NCI-H510A (cell line): ENCODE measurements at regions not wholly inside any gene's neighbourhood (a gene's known extent, or its start where the extent isn't known, plus 50 kb on each side); places are given as distances from the start of the nearest gene placed in this dataset.
"Not testable (repeated sequence)": the region's sequence is repeated elsewhere in the genome, so short reads cannot be mapped to it uniquely, and the experiment has no call there.

ENCODE experiments used
- DNase-seq: peaks from one replicate; lab custom pipeline; 2025; lab: John Stamatoyannopoulos, UW

DNA sequence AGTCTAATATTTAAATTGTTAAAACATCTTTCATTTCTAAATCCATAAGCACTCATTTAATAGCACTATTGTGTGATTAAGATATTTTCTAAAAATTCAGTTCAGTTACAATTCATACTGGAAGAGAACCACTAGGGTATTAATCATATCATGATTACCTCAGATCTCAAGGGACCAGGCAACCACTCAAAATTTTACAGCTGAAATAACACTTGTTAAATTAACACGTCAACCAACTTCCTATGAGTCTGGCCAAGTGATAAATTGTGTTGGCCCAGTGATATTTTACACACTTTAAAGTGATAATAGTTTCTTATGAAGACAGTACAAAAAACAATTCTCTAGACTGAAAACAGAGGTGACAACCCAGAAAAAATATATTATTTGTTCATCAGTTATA is 869.0 kb upstream of the ADGRB3 start:
- DNase-seq: no peak

DNA sequence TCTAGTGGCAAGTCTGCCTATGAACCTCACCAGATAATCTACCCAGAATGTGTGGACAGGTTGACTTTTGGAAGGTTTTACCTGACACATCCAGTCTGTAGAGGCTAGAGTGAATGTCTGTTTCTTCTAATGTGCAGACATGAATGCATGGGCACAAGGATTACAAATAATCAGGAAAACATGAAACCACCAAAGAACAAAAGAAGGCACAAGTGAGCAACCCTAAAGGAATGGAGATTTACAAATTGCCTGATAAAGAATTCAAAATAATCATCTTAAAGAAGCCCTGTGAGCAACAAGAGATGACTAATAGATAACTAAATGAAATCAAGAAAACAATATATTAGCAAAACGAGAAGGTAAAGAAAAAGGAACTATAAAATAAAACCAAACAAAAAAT is 876.1 kb upstream of the ADGRB3 start:
- no peak for DNase-seq

DNA sequence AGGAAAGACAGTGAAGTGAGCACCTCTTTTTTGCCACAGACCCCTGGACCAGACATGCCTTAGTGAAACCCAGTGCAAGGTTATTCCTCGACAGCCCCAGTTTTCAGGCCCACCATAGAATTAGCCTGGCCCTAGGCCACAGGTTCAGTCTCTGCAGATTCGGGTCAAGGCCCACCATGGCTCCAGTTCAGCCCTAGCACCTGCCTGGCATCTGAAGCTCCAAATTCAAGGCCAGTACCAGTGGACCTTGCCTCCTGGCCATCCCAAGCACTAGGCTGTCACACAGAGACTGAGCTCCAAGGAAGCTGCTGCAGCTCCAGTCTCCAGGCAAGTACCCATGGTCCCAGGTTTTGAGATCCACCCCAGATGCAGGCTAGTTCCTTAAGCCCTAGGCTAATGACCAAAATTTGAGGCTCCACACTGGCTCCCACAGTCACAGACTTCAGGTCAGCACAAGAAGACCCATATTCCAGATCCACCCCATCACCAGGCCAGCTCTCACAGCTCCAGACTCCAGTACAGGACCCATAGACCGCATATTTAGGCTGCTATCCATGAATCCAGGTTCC is 877.5 kb upstream of the ADGRB3 start:
- no peak for DNase-seq

DNA sequence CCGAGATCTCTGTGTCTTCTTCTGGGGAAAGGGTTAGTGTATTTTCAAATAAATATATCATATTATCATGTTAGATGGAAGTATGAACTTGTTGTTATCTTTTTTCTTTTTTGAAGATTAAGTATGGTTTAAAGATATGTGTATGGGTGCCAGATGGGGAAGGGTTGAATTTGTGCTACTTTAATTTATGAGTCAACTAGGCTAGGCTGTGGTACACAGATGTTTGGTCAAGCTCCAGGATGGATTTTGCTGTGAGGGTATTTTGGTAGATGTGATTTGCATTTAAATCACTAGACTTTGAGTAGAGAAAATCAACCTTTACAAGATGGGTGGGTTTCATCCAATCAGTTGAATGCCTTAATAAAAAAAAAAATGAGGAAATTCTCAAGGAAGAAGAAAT is 886.6 kb upstream of the ADGRB3 start:
- no peak for DNase-seq

DNA sequence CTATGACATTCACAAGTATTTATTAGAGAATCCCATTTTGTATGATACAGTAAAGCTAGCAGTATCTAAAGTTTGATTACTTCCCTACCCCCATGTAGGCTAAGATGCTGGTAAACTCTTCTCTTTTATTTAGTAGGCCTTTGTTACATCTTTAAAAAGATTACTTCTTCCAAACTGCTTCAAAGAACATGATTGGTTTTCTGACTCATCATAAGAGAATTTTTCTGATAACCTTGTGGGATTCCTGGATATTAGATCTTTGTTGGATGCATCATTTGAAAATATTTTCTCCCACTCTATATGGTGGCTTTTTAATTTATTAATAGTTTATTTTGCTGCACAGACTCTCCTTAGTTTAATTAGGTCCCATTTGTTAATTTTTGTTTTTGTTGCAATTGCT is 898.3 kb upstream of the ADGRB3 start:
- no peak for DNase-seq

DNA sequence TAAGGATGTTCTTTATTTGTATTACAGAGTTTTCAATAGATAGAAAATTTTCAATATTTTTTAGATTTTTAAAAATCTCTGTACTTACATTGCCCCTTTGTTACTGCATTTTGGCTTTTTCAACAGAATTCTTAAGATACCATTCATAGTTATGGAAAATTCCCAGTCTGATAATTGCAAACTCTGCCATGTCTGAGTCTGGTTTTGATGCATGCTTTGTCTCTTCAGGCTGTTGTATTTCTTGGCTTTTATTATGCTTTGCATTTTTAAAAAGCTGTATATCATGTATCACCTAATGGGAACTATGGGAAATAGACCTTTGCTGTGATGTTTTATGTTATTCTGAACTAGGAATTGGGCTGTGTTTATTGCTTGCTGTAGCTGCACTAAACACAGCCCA is 898.9 kb upstream of the ADGRB3 start:
- DNase-seq: no peak

DNA sequence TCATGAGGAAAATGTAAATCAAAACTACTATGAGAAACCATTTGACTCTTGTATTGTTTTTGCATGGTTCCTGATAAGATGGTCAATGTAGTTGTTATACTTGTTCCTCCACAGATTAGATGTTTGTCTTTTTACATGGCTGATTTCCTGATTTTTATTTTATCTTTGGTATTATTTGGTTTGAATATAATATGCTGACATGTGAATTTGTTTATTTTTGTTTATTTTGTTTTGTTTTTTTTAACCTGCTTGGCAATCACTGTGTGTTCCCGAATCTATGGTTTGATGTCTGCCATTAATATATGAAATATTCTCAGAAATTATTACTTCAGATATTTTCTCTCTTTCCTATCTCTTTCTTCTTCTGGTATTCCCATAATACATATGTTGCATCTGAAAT is 899.5 kb upstream of the ADGRB3 start:
- no peak for DNase-seq

DNA sequence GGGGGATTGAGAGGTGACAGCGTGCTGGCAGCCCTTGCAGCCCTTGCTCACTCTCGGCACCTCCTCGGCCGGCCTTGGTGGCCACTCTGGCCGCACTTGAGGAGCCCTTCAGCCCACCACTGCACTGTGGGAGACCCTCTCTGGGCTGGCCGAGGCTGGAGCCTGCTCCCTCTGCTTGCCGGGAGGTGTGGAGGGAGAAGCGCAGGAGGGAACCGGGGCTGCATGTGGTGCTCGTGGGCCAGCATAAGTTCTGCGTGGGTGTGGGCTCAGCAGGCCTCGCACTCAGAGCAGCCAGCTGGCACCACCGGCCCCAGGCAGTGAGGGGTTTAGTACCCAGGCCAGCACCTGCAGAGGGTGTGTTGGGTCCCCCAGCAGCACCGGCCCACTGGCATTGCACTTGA is 912.2 kb upstream of the ADGRB3 start:
- DNase-seq: no peak

DNA sequence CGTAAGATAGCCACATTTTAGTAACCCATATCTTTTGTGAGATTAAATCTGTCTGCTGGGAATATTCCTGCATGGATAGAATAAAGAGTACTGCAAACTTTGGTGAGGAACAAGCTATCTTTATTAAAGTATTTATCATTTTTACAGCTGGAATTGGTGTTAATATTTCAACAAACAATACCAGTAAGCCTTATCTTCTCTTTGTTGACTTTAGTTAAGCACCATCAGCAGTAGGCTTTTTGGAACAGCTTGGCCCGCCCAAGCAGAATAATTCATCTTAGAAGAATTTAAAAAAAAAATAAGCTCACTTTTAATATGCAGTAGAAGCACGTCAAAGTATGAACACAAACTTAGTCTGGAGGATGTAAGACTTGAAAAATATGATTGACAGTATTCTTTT is 917.8 kb upstream of the ADGRB3 start:
- DNase-seq: no peak

DNA sequence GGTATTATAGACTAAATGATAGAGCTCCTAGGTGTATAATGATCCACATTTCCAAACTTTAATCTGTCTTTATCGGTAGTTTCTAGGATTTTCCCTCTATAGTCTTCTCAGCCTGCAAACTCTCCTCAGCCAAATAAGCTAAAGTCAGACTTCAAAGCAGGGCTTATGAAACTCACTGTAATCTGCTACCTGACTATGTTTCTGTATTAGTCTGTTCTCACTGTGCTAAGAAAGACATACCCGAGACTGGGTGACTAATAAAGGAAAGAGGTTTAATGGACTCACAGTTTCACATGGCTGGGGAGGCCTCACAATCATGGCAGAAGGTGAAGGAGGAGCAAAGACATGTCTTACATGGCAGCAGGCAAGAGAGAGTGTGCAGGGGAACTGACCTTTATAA is 928.7 kb upstream of the ADGRB3 start:
- DNase-seq: no peak

DNA sequence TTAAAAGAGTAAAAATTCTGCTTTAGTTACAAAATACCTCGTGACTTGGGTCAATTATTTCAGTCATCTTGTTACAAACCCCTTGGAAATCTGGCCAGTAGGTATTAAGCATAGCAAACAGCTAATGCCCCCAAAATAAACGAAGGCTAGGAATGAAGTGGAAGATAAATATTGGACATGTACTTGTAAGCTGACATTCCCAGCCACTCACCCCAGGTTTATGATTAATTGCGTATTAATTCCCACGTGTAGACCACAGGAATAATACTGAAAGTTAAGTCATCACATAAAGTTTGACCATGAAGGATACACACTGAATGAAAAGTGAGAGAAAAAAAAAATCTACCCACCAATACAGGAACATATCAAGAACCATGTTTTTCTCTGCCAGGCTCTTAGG is 936.5 kb upstream of the ADGRB3 start:
- DNase-seq: no peak

DNA sequence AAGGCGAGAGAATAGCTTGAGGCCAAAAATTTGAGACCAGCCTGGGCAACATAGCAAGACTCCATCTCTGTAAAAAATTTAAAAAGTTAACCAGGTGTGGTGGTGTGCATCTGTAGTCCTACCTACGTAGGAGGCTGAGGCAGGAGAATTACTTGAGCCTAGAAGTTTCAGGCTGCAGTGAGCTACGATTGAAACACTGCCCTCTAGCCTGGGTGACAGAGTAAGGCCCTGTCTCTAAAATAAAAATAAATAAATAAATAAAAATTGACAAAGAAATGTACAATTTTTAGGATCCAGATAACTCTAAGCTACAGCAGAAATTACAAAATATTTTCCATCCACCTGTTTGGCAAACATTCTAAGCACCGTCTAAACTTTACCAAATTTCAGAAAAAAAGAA is 941.0 kb upstream of the ADGRB3 start:
- DNase-seq: no peak

DNA sequence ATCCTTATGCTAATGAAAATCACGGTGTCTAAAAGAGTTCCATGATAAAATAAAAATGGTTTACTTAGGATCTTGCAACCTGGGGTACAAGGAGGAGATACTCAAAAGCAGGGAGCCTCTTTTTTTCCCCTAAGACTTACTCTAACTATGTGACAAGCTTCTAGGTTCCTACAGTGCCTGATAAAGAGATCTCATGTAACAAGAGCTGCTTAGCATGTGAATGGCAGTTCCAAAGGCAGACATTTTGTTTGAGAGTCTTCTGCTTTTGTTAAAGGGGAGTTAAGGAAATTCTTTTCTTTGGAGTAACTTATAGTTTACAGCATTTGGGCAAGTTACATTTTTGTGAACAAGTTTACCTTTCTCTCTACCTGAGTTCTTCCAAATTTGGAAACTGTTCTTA is 945.8 kb upstream of the ADGRB3 start:
- DNase-seq: no peak

DNA sequence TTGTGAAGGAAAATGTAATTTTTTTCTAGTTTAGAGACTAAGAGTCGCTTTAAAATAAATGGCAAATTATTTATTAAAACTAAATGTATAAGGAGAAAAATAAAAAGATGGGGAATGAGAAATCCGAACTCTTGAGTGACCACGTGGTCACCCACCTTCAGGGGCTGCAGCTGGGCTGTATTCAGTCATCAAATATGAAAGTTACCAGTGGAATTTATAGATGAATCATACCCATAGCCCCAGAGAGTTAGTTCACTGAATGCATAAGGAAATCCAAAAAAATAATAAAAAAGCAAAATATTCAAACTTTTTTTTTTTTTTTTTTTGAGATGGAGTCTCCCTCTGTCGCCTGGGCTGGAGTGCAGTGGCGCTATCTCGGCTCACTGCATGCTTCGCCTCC is 947.7 kb upstream of the ADGRB3 start:
- DNase-seq: no peak

DNA sequence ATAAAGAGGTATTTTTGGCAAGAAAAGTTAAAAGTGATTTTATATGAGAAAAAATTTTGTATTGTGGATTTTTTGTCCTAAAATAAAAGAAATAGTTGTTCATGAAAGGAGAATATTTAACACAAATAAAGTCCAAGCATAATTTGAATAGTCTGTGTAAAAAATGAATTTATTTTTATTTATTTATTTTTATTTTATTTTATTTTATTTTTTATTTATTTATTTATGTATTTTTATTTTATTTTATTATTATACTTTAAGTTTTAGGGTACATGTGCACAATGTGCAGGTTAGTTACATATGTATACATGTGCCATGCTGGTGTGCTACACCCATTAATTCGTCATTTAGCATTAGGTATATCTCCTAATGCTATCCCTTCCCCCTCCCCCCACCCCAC is 948.9 kb upstream of the ADGRB3 start:
- not testable (repeated sequence) for DNase-seq

DNA sequence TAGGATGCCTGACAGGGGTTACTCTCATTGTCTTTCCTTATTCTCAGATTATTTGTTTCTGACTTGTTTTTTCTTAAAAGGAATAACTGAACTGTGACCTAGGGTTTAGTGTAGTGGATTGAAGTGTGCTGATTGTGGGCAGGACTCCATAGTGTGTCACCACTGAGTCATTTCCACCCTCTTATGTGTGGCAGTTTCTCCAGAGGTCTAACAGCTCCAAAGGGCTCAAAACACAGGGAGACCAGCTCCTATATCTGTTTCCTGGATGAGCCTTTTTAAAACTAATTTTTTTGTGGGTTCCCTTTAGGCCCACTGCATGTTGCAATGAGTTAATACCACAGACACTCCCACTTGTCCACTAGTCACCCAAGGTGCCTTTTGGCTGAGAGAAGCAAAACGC is 951.1 kb upstream of the ADGRB3 start:
- no peak for DNase-seq

DNA sequence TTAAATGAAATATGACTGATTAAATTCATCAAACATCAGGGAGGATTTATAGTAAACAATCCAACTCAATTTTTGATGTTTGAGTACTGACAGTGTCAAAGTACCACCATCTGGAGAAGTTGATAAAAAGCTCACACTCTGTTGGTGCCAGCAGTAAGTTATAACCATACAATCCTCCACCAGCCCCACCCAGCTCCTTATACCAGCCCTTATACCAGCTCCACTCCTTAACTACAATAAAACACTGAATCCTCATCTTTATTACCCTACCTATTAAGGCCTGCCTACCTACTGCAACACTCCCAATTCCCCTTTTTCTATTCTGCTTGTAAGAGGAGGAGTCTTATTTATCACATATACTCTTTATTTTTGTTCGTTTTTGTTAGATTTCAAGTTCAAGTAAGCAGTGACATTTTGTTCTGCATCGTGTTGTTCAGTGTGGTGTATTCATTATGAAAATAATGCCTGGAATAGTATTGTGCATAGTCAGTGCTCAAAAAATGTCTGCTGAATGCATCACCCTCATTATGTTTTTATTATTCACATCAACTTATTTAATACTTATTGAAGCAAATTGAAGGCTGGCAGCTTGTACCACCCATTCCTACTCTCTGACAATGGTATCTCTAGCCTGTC is 954.7 kb upstream of the ADGRB3 start:
- DNase-seq: no peak

DNA sequence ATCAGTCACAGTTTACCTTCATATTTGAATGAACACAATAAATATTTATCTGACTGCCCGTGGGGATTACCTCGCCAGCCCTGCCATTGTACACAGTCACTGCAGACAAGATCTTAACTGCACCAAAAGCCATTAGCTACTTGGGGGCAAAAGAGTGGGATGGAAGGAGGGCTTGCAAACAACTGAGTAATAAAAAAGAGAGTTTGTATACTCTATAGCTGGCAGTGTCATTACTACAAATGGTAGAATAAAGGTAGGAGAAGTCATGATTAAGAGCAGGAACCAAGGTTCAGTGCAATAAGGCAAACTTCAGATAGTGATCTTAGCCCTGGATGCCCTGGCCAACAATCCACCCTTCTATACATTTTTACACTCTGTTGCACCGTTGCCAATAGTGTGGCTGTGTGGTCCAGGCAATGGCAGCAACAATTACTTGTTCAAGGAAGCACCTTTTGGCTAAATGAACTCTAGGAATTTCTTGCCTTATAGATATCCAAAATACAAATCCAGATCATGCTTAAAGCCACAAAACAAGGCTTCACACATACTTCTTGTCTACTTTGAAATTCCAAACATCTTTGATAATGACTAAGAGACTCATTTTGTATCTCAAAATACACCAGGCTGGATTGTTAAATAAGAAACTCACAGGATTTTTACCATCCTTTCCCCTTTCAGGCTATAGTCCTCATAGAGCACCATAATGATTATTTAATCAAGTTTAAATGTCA is 955.4 kb upstream of the ADGRB3 start:
- DNase-seq: no peak

DNA sequence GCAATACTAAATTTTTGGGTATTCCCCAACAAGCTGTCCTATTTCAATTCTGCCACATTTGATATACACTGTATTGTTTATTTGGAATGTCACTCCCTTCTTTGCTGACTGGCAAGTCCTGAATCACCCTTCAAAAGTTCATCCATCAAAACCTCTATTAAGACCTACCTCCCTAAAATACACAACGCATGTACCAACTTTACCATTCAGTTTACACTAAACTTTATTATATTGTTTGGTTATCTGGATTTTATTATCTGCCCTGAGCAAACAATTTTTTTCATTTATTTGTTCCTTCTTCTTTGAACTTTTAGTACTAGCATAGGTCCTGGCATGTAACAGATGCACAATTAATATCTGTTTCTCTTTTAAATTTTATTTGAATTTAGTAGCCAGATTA is 958.2 kb upstream of the ADGRB3 start:
- DNase-seq: no peak

DNA sequence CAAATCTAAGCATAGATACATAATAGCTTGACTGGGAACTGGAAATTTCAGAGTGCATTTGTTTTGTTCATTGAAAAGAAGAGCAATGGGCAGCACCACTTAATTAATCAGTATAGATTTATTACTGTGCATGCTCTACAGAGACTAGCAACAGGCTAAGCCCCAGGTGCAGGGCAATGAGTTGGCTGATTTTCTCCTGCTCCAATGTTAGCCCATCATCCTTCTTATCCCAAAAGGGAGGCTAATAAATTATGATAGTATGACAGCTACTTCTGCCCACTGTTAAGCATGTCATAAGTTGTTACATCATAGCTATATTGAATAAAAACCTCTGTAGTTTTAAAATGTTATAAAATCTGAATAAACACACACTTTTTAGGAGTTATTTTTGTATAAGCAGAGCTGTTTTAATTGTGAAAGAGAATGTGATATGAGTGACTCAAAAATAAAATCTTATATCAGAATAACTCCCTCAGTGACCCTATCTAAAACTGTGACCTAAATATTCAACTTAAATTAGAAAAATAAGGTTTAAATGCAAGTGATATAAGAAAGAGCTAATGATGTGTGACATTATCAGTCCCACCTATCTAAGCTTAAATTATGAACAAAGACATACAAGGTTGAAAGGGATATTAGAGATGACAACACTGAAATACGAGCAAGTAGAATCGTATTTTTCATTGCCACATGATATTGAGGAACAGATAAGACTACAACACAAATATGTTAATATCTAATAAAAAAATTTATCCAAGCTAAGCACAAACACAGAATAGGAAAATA is 967.3 kb upstream of the ADGRB3 start:
- DNase-seq: no peak

DNA sequence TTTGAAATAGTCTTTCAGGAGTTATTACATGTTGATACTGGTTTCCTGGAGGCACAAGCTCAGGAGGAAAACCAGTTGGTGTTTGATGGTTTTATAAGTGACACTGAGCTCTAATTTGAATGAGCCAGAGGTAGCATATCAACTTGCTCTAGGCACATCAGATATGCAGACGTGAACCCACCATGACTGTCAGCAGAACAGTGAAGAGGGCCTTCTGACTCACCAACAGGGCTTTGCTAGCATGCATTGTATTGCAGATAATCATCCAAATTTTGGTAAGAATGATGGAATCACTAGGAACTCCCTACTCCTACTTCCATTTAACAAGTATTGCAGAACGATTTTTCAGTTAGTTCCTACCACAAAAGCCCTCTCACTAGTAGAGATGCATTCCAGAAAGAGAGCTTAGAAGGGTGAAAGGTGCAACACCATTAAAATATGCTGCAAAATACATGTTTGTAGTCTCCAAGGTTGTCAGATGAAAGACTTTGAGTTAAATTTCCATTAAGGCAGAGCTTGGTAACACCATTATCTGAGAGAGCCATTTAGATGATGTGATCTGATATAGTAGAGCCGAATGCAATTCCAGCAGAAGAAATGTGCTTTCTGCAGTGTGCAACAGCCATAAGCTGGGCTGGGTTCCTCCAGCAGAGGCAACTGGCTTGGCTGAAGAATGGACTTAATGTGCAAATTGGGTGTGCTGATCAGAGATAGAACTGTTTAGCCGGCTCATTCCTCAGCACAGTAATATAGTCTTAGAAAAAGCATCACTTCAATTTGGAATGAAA is 968.7 kb upstream of the ADGRB3 start:
- no peak for DNase-seq

DNA sequence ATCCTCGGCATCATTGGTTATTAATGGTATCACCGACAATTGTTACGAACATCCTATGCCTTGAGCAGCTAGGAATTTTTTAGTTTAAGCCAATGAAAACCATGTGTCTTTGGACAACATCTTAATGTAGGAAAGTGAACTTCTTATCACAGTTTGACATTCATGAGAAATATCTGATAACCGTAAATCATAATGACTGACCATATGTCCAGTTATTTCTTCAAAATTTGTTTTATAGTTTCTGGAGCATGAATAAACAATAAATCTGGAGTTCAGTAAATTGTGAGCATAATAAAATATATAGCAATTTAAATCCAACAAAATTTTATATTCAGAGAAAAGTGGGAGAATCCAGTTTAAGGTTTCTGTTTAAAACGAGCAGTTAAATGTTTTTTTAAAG is 970.1 kb upstream of the ADGRB3 start:
- DNase-seq: no peak
